Thymus (tissue), 11 donors: ENCODE measurements at regions not wholly inside any gene's neighbourhood (a gene's known extent, or its start where the extent isn't known, plus 50 kb on each side); places are given as distances from the start of the nearest gene placed in this dataset.

Experiments used
- DNase-seq, 9 donors: peaks; one replicate each; pipeline ENCODE4 v3.0.0-alpha.2; 2013; ENCODE audit warnings: low spot score in 9 of 9, low read depth in 6 of 9, missing footprints in 1 of 9
- H3K27ac ChIP-seq, 2 donors: one replicate each; pipeline ENCODE4 v1.5.1; 2013; ENCODE audit warnings: control low read depth in 1 of 2, low read depth in 1 of 2, low read length in 1 of 2, mild to moderate bottlenecking in 1 of 2, moderate library complexity in 1 of 2
- H3K27me3 ChIP-seq, 2 donors: one replicate each; pipeline ENCODE4 v1.5.1; 2013; ENCODE audit warnings: low read length in 1 of 2; ENCODE audit not compliant: control insufficient read depth in 2 of 2, insufficient read depth in 1 of 2
- H3K36me3 ChIP-seq, 2 donors: one replicate each; pipeline ENCODE4 v1.5.1; 2013; ENCODE audit warnings: low read length in 1 of 2, mild to moderate bottlenecking in 1 of 2, moderate library complexity in 1 of 2; ENCODE audit not compliant: control insufficient read depth in 2 of 2, insufficient read depth in 2 of 2
- H3K4me1 ChIP-seq, 2 donors: one replicate each; pipeline ENCODE4 v1.5.1; 2013; ENCODE audit warnings: low read length in 2 of 2; ENCODE audit not compliant: control insufficient read depth in 2 of 2, insufficient read depth in 2 of 2
- H3K4me3 ChIP-seq, 2 donors: one replicate each; pipeline ENCODE4 v1.5.1; 2013; ENCODE audit warnings: low read length in 2 of 2, control low read depth in 1 of 2, mild to moderate bottlenecking in 1 of 2
- H3K9me3 ChIP-seq, 2 donors: one replicate each; pipeline ENCODE4 v1.5.1; 2013; ENCODE audit warnings: low read length in 1 of 2, mild to moderate bottlenecking in 1 of 2; ENCODE audit not compliant: control insufficient read depth in 2 of 2, insufficient read depth in 1 of 2
- WGBS: extraction: QIAGEN DNeasy Blood & Tissue Kit; methylation state at CpG from one replicate; pipeline ENCODE4 v1.1.7; 2013; 5-methylcytosine and 5-hydroxymethylcytosine counted together
- donor health status: healthy.

GRCh38 chr15:99440551-99441443, 125.0 kb upstream of the MEF2A start:
- Histone ChIP-seq H3K36me3 (no peaks in the 10 kb centered on the region), H3K27me3 (no peaks in the 10 kb centered on the region), H3K27ac (peak overlapping the region in 1 of 2 donors; percentile 46), H3K4me3 (no peak overlapping the region), H3K9me3 (peaks cover 0 to 4% of the 10 kb centered on the region in 2 donors), H3K4me1 (peaks cover 54 to 100% of the 10 kb centered on the region in 2 donors)
- 96% methylated on average over 20 of the region's 20 CpGs for WGBS
- DNase-seq, result no peak

GRCh38 chr15:99441444-99441800, 124.4 kb upstream of the MEF2A start:
- 97% methylated on average over 6 of the region's 6 CpGs for WGBS
- peaks cover 59 to 100% of the 10 kb centered on the region in 2 donors for H3K4me1 ChIP-seq

GRCh38 chr15:99441871-99442251, 123.9 kb upstream of the MEF2A start:
- Histone ChIP-seq H3K27me3 (no peaks in the 10 kb centered on the region), H3K27ac (peak overlapping the region; percentile 66 to 75), H3K4me1 (peaks cover 63 to 100% of the 10 kb centered on the region in 2 donors), H3K4me3 (no peak overlapping the region), H3K9me3 (peaks cover 0 to 8% of the 10 kb centered on the region in 2 donors), H3K36me3 (no peaks in the 10 kb centered on the region)
- DNase-seq, result peak in 3 of 9 donors; percentile 46 to 72 (median 56)
- 32% methylated on average over 3 of the region's 3 CpGs for WGBS

More at GRCh38 chr15:99441444-99441800, 124.4 kb upstream of the MEF2A start:
- peak overlapping the region; percentile 46 to 75 for H3K27ac ChIP-seq
- no peaks in the 10 kb centered on the region for H3K36me3 ChIP-seq
- peaks cover 0 to 7% of the 10 kb centered on the region in 2 donors for H3K9me3 ChIP-seq
- DNase-seq, result no peak
- H3K4me3 ChIP-seq, result no peak overlapping the region
- no peaks in the 10 kb centered on the region for H3K27me3 ChIP-seq

GRCh38 chr15:99442252-99442897, 123.4 kb upstream of the MEF2A start:
- no peak overlapping the region for H3K4me3 ChIP-seq
- peaks cover 66 to 100% of the 10 kb centered on the region in 2 donors for H3K4me1 ChIP-seq
- no peaks in the 10 kb centered on the region for H3K36me3 ChIP-seq
- peaks cover 0 to 12% of the 10 kb centered on the region in 2 donors for H3K9me3 ChIP-seq
- 75% methylated on average over 14 of the region's 14 CpGs for WGBS
- H3K27ac ChIP-seq, result peak overlapping the region; percentile 66 to 75
- no peaks in the 10 kb centered on the region for H3K27me3 ChIP-seq
- DNase-seq, result peak in 1 of 9 donors; percentile 63

GRCh38 chr15:99443056-99443756, 122.6 kb upstream of the MEF2A start:
- no peaks in the 10 kb centered on the region for H3K36me3 ChIP-seq
- WGBS, result 94% methylated on average over 10 of the region's 10 CpGs
- H3K27ac ChIP-seq, result no peak overlapping the region
- peaks cover 65 to 100% of the 10 kb centered on the region in 2 donors for H3K4me1 ChIP-seq
- no peak overlapping the region for H3K4me3 ChIP-seq
- H3K27me3 ChIP-seq, result no peaks in the 10 kb centered on the region
- H3K9me3 ChIP-seq, result peaks cover 0 to 12% of the 10 kb centered on the region in 2 donors
- DNase-seq, result no peak

GRCh38 chr15:99443768-99444446, 121.9 kb upstream of the MEF2A start:
- Histone ChIP-seq H3K27ac (peak overlapping the region; percentile 3 to 22), H3K27me3 (no peaks in the 10 kb centered on the region), H3K9me3 (peaks cover 0 to 11% of the 10 kb centered on the region in 2 donors), H3K4me1 (peaks cover 62 to 100% of the 10 kb centered on the region in 2 donors), H3K4me3 (no peak overlapping the region), H3K36me3 (no peaks in the 10 kb centered on the region)
- WGBS, result 72% methylated on average over 13 of the region's 13 CpGs
- DNase-seq, result peak in 1 of 9 donors; percentile 66

- Histone ChIP-seq H3K27ac (no peak overlapping the region), H3K9me3 (peaks cover 0 to 9% of the 10 kb centered on the region in 2 donors), H3K36me3 (no peaks in the 10 kb centered on the region), H3K4me1 (peaks cover 62 to 99% of the 10 kb centered on the region in 2 donors), H3K27me3 (no peaks in the 10 kb centered on the region), H3K4me3 (no peak overlapping the region)
- DNase-seq, result no peak
- WGBS, result 92% methylated on average over 10 of the region's 10 CpGs
Observed at GRCh38 chr15:99445272-99445850, 120.4 kb upstream of the MEF2A start.
